ENCODE measurements at regions not wholly inside any gene's neighbourhood (a gene's known extent, or its start where the extent isn't known, plus 50 kb on each side); places are given as distances from the start of the nearest gene placed in this dataset.
A peak's percentile ranks its signal among the peaks of the same experiment; 100 is the strongest.

DNA sequence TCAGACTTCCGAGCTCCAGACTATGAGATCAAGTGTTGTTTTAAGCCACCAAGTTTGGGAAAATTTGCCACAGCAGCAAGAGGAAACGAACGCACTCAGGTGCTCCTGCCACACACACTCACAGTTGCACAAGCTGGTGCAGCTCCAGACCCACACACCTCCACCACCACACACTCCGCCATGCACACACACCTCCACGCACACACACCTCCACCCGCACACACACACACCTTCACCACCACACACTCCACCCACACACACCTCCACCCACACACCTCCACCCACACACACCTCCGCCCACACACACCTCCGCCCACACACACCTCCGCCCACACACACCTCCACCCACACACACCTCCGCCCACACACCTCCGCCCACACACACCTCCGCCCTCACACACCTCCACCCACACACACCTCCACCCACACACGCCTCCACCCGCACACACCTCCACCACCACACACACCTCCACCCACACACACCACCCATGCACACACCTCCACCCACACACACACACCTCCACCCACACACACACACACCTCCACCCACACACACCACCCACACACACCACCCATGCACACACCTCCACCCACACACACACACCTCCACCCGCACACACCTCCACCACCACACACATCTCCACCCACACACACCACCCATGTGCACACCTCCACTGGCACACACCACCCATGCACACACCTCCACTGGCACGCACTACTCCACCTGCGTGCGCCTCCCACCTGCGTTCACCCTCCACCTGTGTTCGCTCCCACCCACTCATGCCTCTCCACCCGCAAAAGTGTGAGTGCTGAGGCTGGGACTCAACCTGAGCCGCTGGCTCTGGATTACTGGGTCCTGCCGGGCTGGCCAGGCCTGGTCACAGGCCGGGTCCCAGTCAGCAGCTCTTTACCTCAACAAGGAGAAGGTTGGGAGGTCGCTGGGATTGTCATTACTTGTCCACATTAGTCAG, 175.6 kb downstream of the BMP7 start:
- no peak for DNase-seq

- no peak for DNase-seq
Observed at GRCh38 chr20:57091748-57092111, 174.7 kb downstream of the BMP7 start.

DNA sequence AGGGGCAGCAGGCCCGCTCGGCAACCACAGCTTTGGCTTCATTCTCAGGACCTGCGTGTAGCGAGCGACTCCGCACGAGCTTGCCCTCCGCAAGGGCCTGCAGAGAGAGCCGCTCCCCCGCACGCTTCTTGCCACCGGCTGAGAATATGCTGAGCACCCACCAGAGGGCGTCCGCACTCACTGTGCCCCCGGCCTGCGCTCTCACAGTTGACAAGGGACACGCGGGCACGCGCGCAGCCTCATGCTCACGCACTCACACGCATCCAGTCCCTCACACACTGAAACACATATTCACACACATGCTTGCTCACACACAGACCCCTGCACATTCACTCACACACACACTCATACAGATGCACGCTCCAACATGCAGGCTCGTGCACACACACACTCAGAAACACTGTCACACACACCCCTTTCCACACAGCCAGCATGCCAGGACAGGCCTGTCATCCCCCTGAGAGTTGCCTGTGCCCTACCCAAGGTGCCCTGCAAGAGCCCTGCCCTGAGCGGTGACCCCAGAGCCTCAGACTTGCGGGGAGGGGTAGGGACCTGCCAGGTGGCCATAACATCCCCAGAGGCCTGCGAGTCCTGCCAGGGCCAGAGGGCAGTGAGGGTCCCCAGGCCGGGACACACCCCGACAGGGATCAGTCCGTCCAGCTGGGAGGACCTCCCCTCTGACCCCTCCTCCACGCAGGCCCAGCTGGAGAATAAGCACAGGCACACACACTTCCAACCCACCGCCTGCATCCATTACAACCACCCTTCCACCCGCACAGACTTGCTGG, 174.1 kb downstream of the BMP7 start:
- peak in 1 of 2 experiments; percentile 53 for DNase-seq

DNA sequence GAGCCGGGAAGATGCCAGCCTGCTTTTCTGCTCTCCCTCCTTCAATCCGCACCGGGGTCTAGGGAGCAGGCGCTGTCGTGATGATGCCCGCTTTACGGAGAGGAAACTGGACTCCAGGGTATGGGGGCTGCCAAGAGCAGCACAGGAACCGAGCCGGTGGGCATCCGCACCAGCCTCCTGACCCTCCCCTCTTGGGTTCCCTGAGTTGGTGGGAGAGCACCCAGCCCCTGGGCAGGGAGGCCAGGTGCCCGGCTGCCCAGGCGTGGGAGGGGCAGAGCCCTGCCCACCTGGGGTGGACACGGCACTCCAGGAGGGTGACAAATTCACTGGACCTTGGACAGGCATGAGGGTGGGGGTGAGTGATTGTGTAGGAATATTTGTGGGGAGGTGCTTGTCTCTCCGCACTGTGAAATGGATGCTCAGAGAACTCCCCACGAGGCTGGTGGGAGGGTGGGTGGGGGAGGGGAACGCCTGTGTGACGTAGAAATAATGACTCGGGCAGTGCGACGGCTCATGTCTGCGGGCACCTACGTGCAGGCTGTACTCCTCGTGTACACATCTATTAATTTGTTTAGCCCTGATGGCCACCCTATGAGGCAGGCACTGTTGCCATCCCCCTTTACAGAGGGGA, 173.4 kb downstream of the BMP7 start:
- no peak for DNase-seq

DNA sequence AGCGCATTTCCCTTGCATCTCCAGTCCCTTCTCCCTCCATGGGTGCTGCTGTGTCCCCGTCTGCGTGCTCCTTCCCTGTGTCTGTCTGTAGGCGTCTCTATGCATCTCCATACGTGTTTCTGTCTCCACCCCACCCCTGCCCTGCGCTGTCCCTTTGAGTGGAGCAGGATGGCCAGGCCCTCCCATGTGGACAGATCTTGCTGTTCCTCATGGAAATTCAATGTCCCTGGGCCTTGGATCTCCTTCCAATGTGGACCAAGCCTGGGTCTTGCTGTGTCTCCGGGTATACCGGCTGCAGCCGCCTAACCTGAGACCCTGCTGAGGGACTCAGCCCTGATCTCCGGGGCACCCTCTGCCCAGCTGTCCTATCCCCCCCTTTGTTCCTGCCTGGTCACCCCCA, 172.7 kb downstream of the BMP7 start:
- no peak for DNase-seq

DNA sequence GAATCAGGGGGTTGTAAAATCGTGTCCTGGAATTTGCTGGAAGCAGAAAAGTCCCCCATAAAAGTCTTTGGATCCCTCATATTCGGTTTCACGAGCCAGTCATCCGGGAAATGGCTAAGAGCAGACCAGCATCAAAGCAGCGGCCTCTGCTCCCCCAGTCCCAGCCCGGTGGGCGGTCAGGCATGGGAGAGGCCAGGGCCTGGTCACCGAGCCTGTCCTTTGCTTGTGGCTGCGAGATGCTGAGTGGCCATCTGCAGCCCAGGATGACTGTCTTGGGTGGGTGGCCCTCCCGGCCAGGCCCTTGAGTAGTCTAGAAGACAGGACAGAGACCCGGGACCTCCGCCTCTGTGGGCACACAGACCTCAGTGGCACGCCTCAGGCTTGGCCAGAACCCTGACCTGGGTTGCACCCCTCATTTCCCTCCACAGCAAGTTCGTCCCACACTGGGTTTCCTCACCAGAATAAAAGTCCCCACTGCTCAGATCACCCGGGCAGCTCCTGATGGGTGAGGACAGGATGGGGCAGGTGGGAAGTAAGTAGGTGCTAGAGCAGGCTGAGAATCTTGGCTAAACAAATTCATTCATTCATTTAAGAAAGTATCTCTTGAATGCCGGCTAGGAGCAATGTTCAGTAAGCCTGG, 172.1 kb downstream of the BMP7 start:
- DNase-seq = no peak

GRCh38 chr20:57094991-57095390, 171.4 kb downstream of the BMP7 start:
- no peak for DNase-seq

GRCh38 chr20:57095426-57095825, 171.0 kb downstream of the BMP7 start:
- no peak for DNase-seq

GRCh38 chr20:57097245-57097915, 169.1 kb downstream of the BMP7 start:
- no peak for DNase-seq

- DNase-seq = no peak
Observed at GRCh38 chr20:57102160-57102559, 164.3 kb downstream of the BMP7 start.

DNA sequence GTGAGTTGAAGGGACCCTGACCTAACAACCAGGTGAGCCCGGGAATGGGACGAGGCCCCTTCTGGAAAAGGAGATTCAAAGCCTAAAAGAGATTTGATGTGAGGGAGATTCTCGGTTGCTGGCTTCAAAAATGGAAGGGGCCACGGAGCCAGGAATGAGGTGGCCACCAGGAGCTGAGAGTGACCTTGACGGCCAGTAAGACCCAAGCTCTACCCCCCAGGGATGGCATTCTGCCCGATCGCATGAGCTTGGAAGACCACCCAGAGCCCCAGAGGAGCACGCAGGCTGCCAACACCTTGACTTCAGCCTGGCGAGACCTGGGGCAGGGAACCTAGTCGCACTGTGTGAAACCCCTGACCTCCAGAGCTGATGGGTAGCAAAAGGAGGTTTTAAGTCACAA, 163.9 kb downstream of the BMP7 start:
- DNase-seq = no peak

GRCh38 chr20:57103146-57103800, 163.2 kb downstream of the BMP7 start:
- no peak for DNase-seq

- DNase-seq = no peak
Observed at GRCh38 chr20:57104113-57104512, 162.3 kb downstream of the BMP7 start.

DNA sequence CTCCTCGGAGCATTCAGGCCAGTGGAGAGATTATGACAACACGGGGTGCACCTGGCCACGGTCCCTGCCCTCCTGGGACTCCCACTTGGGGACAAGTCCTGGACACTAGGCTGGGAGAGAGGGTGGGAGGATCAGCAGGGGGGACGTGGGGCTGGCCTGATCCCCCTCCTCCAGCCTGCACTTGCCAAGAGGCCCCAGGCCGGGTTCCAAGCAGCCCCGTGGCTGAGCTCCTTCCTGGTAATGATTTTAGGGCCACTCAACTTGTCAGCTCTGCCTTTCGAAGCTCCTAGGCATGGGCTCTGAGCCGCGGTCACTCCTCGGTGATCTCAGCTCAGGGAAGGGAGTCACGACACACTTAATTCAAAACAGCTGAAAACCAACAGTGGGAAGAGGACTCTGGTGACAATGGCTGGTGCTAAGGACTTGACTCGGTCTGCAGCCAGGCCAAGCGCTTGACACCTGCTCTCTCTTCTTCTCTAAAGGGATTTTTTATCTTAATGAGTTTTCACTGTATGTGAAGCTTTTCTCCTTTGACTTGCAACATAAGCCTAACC, 161.7 kb downstream of the BMP7 start:
- DNase-seq = no peak

- DNase-seq = peak in 1 of 2 experiments; percentile 14
Observed at GRCh38 chr20:57106030-57106682, 160.3 kb downstream of the BMP7 start.

DNA sequence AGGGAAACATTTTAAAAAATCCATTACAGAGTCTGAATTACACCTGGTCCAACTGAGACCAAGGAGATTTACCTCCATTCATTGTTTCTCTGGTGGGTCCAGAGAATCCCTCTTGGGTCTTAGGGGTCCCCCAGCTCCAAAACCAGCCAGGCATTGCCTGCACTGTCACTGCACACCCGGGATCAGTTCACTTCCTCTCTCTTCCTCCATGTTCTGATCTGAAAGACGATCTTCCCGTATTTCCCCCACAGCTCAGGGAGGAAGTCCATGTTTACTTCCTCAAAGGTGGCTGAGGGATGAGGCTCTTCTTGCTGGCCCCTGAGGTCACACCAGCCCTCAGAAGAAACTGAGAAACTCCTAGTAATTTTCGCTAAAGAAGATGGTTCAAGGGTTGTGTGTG, 159.7 kb downstream of the BMP7 start:
- DNase-seq = no peak

DNA sequence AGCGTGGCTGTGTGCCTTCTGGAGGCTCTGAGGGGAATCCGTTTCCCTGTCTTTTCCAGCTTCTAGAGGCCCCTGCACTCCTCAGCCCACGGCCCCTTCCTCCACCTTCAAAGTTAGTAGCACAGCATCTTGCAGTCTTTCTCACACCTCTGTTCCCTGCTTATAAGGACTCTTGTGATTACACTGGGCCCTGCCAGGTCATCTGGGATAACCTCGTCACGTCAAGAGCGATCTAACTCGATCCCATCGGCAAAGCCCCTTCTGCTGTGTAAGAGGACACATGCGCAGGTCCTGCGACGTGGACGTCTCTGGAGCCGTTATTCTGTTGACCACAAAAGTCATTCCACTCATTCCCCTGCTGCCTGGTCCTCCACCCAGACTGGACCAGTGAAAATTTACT, 159.2 kb downstream of the BMP7 start:
- DNase-seq = no peak

DNA sequence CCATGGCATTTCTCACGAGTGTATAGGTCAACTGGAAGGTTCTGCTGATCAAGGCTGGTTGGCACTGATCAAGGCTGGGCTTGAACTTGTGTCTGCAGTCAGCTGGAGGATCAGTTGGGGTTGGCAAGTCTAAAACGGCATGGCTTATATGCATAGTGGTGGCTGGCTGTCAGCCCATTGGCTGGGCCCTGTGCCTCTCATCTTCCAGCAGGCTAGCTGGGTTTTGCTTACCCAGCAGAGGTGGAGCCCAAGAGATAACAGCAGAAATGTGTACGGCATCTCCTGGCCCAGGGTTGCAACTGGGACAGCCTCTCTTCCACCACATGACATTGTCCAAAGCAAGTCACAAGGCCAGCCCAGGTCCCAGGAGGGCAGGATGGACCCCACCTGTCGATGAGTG, 158.2 kb downstream of the BMP7 start:
- DNase-seq = no peak

DNA sequence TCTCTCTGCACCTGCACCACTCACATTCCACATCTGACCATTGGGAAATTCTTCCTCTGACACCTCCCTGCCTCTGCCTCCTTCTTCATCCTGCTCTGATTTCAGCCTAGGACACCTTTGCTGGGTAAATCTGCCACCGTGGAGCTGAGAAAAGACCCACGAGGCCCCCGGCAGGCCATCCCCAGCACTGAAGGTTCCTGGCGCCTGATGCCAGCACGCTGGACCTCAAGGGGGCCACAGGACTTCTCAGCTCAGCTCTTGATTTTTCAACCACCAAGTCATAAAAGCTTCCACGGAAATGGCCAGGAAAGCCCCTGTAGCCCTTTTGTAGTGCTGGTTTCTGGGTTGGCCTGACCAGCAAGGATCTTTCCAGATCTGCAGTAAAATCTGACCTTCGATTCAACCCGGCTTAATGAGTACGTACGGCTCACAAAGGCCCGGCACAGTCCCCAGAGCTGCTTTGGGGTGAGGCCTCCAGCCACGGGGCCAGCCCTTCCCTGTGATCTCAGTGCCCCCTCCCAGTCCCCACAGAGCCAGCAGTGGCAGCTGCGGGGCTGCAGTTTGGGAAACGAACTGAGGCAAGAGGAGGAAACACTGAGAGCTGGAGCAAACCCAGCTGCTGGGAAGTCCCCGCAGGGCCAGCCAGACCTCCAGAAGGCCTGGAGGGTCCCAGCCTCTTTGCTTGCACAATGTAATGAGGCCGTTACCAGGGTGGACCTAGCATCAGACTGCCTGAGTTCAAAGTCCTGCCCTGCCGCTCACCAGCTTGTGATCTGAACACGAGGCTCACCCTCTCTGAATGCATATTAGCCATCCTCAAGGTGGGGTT, 157.5 kb downstream of the BMP7 start:
- no peak for DNase-seq

- DNase-seq = no peak
Observed at GRCh38 chr20:57109571-57109953, 156.9 kb downstream of the BMP7 start.

Measured in SW 1271 (cell line).